ENCODE measurements at regions not wholly inside any gene's neighbourhood (a gene's known extent, or its start where the extent isn't known, plus 50 kb on each side); places are given as distances from the start of the nearest gene placed in this dataset.

DNA sequence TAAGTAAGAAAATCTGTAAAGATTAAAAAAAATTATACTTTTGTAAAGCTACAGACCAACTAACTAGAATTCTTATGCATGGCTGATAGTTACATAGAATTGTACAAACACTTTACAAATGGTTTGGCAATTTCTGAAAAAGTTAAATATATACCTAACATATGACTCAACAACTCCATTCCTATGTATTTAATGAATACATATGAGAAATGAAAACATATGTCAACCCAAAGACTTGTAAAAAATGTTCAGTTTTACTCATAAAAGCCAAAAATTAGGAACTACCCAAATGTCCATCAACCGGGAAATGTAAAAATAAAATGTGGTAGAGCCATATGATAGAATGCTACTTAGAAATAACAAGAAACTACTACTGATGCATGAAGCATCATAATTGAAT, 152.6 kb upstream of the NRG3 start:
- TF ChIP-seq, protein P1, sequence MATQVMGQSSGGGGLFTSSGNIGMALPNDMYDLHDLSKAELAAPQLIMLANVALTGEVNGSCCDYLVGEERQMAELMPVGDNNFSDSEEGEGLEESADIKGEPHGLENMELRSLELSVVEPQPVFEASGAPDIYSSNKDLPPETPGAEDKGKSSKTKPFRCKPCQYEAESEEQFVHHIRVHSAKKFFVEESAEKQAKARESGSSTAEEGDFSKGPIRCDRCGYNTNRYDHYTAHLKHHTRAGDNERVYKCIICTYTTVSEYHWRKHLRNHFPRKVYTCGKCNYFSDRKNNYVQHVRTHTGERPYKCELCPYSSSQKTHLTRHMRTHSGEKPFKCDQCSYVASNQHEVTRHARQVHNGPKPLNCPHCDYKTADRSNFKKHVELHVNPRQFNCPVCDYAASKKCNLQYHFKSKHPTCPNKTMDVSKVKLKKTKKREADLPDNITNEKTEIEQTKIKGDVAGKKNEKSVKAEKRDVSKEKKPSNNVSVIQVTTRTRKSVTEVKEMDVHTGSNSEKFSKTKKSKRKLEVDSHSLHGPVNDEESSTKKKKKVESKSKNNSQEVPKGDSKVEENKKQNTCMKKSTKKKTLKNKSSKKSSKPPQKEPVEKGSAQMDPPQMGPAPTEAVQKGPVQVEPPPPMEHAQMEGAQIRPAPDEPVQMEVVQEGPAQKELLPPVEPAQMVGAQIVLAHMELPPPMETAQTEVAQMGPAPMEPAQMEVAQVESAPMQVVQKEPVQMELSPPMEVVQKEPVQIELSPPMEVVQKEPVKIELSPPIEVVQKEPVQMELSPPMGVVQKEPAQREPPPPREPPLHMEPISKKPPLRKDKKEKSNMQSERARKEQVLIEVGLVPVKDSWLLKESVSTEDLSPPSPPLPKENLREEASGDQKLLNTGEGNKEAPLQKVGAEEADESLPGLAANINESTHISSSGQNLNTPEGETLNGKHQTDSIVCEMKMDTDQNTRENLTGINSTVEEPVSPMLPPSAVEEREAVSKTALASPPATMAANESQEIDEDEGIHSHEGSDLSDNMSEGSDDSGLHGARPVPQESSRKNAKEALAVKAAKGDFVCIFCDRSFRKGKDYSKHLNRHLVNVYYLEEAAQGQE (IDR thresholded peaks at IDR 0.05; ENCODE audit: insufficient read depth in 1 of 2, low read depth in 2 of 2, low read length in 1 of 2): no peak
- TF ChIP-seq CTCF (IDR thresholded peaks at IDR 0.05): no peak
- TF ChIP-seq POLR2AphosphoS5 (IDR thresholded peaks at IDR 0.05; ENCODE audit: low read depth, low read length): no peak
- no peak for TF ChIP-seq SIN3A (IDR thresholded peaks at IDR 0.05; ENCODE audit: borderline replicate concordance, insufficient read depth, low read depth, low read length)
- TF ChIP-seq TCF7L2 (IDR thresholded peaks at IDR 0.05; ENCODE audit: low read depth, low read length): no peak

All from Panc1 (cell line).